A673 (cell line): ENCODE measurements at regions not wholly inside any gene's neighbourhood (a gene's known extent, or its start where the extent isn't known, plus 50 kb on each side); places are given as distances from the start of the nearest gene placed in this dataset.

Experiments used
- EZH2 ChIP-seq: fragments of 200-600 bp; sonication (generic); IDR thresholded peaks from 2 replicates; pipeline ENCODE4 v1.6.1; 2017; ENCODE audit warnings: borderline replicate concordance, low read depth, mild to moderate bottlenecking, mixed read lengths, antibody characterized with exemption, low read length; ENCODE audit not compliant: poor library complexity, severe bottlenecking
- TF ChIP-seq, protein P1 (sequence below): fragments of 300-800, 200-600 bp; sonication (generic); conservative IDR thresholded peaks from 2 replicates; pipeline ENCODE4 v1.5.1; 2017; ENCODE audit warnings: low read depth, mild to moderate bottlenecking, antibody characterized with exemption, low read length, moderate library complexity, mixed read lengths

DNA sequence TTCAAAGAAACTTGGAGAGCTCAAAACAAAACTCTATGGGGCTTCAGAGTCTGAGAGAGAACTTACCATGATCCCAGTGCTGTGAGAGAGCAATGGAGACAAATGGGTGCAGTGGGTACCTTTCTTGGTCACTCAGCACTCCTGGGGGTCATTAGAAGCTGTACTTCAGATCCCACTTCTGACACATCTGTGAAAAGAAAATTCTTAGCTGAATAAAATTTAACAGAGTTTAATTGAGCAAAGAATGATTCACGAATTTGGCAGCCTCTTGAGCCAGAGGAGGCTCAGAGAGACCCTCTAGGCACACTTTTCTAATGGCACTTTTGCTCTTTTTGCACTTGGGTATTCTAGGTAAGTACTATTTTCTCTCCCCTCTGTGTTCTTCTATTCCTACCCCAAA, 96.8 kb upstream of the SYT10 start:
- TF ChIP-seq EZH2 = no peak
- TF ChIP-seq, protein P1, sequence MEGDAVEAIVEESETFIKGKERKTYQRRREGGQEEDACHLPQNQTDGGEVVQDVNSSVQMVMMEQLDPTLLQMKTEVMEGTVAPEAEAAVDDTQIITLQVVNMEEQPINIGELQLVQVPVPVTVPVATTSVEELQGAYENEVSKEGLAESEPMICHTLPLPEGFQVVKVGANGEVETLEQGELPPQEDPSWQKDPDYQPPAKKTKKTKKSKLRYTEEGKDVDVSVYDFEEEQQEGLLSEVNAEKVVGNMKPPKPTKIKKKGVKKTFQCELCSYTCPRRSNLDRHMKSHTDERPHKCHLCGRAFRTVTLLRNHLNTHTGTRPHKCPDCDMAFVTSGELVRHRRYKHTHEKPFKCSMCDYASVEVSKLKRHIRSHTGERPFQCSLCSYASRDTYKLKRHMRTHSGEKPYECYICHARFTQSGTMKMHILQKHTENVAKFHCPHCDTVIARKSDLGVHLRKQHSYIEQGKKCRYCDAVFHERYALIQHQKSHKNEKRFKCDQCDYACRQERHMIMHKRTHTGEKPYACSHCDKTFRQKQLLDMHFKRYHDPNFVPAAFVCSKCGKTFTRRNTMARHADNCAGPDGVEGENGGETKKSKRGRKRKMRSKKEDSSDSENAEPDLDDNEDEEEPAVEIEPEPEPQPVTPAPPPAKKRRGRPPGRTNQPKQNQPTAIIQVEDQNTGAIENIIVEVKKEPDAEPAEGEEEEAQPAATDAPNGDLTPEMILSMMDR = no peak
